HG03097 (cell line): ENCODE measurements at regions not wholly inside any gene's neighbourhood (a gene's known extent, or its start where the extent isn't known, plus 50 kb on each side); places are given as distances from the start of the nearest gene placed in this dataset.

Experiments used
- ATAC-seq: cut with Tn5 transposase; IDR thresholded peaks from one replicate; pipeline ENCODE4 v1.9.1; 2021; ENCODE audit not compliant: unreplicated experiment, low FRiP score

- ATAC-seq = no peak
Measured at GRCh38 chr6:82712826-82713225, 349.2 kb downstream of the TPBG start.

- no peak for ATAC-seq
Measured at GRCh38 chr6:82720992-82721391, 344.6 kb downstream of the UBE3D start.

- ATAC-seq = no peak
Measured at GRCh38 chr6:82735790-82736189, 329.9 kb downstream of the UBE3D start.

- no peak for ATAC-seq
Measured at GRCh38 chr6:82737965-82738364, 327.7 kb downstream of the UBE3D start.

- no peak for ATAC-seq
Measured at GRCh38 chr6:82738773-82739172, 326.9 kb downstream of the UBE3D start.

GRCh38 chr6:82739303-82739702, 326.3 kb downstream of the UBE3D start:
- no peak for ATAC-seq

- ATAC-seq = no peak
Measured at GRCh38 chr6:82740072-82740471, 325.6 kb downstream of the UBE3D start.

GRCh38 chr6:82741325-82741995, 324.2 kb downstream of the UBE3D start:
- ATAC-seq = no peak

- no peak for ATAC-seq
Measured at GRCh38 chr6:82741996-82742385, 323.6 kb downstream of the UBE3D start.

GRCh38 chr6:82744286-82745015, 321.2 kb downstream of the UBE3D start:
- ATAC-seq = no peak

GRCh38 chr6:82750556-82750955, 315.1 kb downstream of the UBE3D start:
- no peak for ATAC-seq

- no peak for ATAC-seq
Measured at GRCh38 chr6:82751718-82752117, 313.9 kb downstream of the UBE3D start.

- ATAC-seq = no peak
Measured at GRCh38 chr6:82761674-82762345, 303.8 kb downstream of the UBE3D start.

GRCh38 chr6:82766476-82766875, 299.2 kb downstream of the UBE3D start:
- ATAC-seq = no peak

GRCh38 chr6:82767037-82767436, 298.6 kb downstream of the UBE3D start:
- ATAC-seq = no peak

- no peak for ATAC-seq
Measured at GRCh38 chr6:82767447-82767846, 298.2 kb downstream of the UBE3D start.

GRCh38 chr6:82772851-82773717, 292.6 kb downstream of the UBE3D start:
- ATAC-seq = no peak

GRCh38 chr6:82775361-82775760, 290.3 kb downstream of the UBE3D start:
- ATAC-seq = no peak

- ATAC-seq = no peak
Measured at GRCh38 chr6:82775981-82776380, 289.7 kb downstream of the UBE3D start.

GRCh38 chr6:82779041-82779440, 286.6 kb downstream of the UBE3D start:
- no peak for ATAC-seq

GRCh38 chr6:82780334-82780733, 285.3 kb downstream of the UBE3D start:
- no peak for ATAC-seq
